Breast epithelium (tissue), 3 donors: ENCODE measurements at regions not wholly inside any gene's neighbourhood (a gene's known extent, or its start where the extent isn't known, plus 50 kb on each side); places are given as distances from the start of the nearest gene placed in this dataset.

Source experiments
- POLR2A ChIP-seq: fragments of 450-650 bp; IDR thresholded peaks from one replicate; pipeline ENCODE4 v1.6.1; 2016; ENCODE audit warnings: antibody characterized with exemption, mild to moderate bottlenecking, moderate library complexity
- POLR2AphosphoS5 ChIP-seq, 3 donors: sonication (generic); formaldehyde crosslinking; IDR thresholded peaks; one replicate each; pipeline ENCODE4 v1.6.1; 2017; ENCODE audit warnings: antibody characterized with exemption in 3 of 3
- TF ChIP-seq, protein P1 (sequence below), 3 donors: fragments of 450-650 bp; IDR thresholded peaks; one replicate each; pipeline ENCODE4 v1.5.1; 2016 to 2017; ENCODE audit warnings: antibody characterized with exemption in 3 of 3, mild to moderate bottlenecking in 3 of 3, moderate library complexity in 3 of 3

- TF ChIP-seq, protein P1, sequence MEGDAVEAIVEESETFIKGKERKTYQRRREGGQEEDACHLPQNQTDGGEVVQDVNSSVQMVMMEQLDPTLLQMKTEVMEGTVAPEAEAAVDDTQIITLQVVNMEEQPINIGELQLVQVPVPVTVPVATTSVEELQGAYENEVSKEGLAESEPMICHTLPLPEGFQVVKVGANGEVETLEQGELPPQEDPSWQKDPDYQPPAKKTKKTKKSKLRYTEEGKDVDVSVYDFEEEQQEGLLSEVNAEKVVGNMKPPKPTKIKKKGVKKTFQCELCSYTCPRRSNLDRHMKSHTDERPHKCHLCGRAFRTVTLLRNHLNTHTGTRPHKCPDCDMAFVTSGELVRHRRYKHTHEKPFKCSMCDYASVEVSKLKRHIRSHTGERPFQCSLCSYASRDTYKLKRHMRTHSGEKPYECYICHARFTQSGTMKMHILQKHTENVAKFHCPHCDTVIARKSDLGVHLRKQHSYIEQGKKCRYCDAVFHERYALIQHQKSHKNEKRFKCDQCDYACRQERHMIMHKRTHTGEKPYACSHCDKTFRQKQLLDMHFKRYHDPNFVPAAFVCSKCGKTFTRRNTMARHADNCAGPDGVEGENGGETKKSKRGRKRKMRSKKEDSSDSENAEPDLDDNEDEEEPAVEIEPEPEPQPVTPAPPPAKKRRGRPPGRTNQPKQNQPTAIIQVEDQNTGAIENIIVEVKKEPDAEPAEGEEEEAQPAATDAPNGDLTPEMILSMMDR (IDR thresholded peaks at IDR 0.05), result no peak
- TF ChIP-seq POLR2AphosphoS5 (IDR thresholded peaks at IDR 0.05) (no peak), POLR2A (no peak)
Observed at GRCh38 chr22:17314487-17314886, 54.8 kb upstream of the CECR2 start.
